H7 (cell line): ENCODE measurements at regions not wholly inside any gene's neighbourhood (a gene's known extent, or its start where the extent isn't known, plus 50 kb on each side); places are given as distances from the start of the nearest gene placed in this dataset.

Experiments used
- DNase-seq: peaks from one replicate; pipeline ENCODE4 v3.0.0; 2012
- H3K27me3 ChIP-seq: 2 replicates; pipeline ENCODE4 v1.6.0; 2011; ENCODE audit warnings: mild to moderate bottlenecking, low read length; ENCODE audit not compliant: control insufficient read depth, insufficient read depth
- H3K36me3 ChIP-seq: replicated peaks from 2 replicates; pipeline ENCODE4 v1.5.1; 2011; ENCODE audit warnings: low read length; ENCODE audit not compliant: control insufficient read depth, insufficient read depth
- H3K4me3 ChIP-seq: 2 replicates; pipeline ENCODE4 v1.5.1; 2011; ENCODE audit warnings: low read depth, mild to moderate bottlenecking, control low read depth, low read length, moderate library complexity; ENCODE audit not compliant: insufficient read depth

DNA sequence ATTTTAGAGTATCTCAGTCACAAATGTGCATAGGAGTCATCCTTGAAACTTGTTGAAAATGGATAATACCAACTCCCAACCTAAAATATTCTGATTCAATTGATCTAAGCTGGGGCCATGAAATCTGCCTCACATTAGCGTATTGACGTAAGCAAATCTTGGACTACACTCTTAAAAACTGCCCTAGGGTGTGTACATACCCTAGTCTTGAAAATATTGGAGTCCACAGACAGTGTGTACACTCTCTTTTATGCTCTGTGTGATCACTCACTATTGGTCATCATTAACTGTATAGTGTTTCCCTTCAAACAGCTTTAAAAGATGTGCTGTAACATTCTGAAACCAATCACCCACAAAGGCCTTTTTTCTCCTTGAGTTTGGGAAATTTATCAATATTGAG lies 102.9 kb upstream of the FERD3L start:
- Histone ChIP-seq H3K36me3 (no peaks in the 10 kb centered on the region), H3K27me3 (no peaks in the 10 kb centered on the region), H3K4me3 (no peak overlapping the region)
- no peak for DNase-seq

DNA sequence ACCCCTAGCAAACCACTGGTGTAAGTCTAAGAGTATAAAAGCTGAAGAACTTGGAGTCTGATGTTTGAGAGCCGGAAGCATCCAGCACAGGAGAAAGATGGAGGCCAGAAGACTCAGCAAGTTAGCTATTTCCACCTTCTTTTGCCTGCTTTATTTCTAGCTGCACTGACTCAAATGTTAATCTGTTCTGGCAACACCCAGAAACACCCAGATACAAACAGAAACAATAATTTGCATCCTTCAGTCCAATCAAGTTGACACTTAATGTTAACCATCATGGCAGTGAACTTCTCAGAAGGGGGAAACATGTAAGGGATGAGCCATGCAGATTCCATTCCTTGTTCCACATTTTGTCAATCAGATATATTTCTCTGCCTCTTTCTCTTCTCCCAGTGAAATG lies 101.8 kb upstream of the FERD3L start:
- Histone ChIP-seq H3K27me3 (no peaks in the 10 kb centered on the region), H3K4me3 (no peak overlapping the region), H3K36me3 (no peaks in the 10 kb centered on the region)
- DNase-seq: no peak

DNA sequence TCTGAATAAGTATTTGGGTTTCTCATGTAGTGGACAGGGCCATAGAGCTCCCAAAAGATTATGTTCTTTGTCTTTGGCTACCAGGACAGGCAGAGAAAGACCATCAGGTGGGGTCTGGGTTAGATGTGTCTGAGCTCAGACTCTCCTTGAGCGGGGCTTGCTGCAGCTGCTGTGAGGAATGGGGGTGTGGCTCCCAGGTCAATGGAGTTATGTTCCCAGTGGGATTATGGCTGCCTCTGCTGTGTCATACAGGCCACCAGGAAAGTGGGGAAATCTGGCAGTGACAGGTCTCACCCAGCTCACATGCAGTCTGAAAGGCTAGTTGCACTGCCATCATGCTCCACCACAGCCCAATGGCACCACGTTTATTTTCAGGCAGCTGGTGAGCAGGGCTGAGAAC lies 97.0 kb upstream of the FERD3L start:
- Histone ChIP-seq H3K27me3 (no peaks in the 10 kb centered on the region), H3K4me3 (no peak overlapping the region), H3K36me3 (no peaks in the 10 kb centered on the region)
- DNase-seq: no peak

DNA sequence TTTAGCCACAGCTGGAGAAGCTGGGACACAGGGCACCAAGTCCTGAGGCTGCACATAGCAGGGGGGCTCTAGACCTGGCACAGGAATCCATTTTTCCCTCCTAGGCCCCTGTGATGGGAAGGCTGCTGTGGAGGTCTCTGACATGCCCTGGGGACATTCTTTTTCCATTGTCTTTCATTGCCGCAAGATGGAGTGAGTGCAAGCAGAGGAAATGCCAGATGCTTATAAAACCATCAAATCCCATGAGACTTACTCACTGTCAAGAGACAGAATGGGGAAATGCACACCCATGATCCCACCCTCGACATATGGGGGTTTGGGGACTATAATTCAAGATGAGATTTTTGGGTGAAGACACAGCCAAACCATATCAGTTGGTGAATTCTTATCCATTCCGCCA lies 94.7 kb upstream of the FERD3L start:
- Histone ChIP-seq H3K27me3 (no peaks in the 10 kb centered on the region), H3K36me3 (no peaks in the 10 kb centered on the region), H3K4me3 (no peak overlapping the region)
- no peak for DNase-seq

DNA sequence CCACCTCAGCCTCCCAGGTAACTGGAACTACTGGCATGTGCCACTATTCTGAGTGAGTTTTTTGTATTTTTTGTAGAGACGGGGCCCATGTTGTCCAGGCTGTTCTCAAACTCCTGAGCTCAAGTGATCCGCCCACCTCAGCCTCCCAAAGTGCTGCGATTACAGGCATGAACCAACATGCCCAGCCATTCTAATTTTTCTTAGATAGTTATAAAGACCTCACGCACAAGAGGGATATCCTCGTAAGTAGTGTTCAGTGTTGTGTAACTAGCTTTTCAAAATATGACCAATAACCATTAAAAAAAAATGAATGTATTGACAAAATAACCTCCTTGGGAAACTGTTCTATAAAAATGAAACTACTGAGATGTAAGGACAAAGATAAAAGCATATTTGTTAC lies 90.5 kb upstream of the FERD3L start:
- Histone ChIP-seq H3K27me3 (no peaks in the 10 kb centered on the region), H3K36me3 (no peaks in the 10 kb centered on the region)
- DNase-seq: no peak

DNA sequence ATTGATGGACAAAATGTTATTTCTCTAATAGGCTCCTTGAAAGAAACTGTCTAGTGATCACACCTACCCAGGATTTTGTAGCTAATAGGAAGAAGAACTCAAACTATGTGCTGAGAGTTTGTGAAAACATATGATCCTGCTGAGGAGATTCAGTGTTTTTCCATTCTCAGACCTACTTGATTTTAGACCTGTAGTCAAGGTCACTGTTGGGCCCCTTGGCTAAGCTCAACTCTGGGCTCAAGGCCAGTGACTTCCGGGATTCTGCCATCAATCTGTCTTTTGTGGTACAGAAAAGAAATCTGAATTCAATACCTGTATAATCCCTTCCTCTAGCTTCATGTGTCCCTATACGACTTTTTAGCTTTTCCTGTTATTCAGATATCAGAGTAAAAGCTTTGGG lies 79.7 kb upstream of the FERD3L start:
- no peaks in the 10 kb centered on the region for H3K27me3 ChIP-seq
- no peaks in the 10 kb centered on the region for H3K36me3 ChIP-seq
- DNase-seq: no peak
- no peak overlapping the region for H3K4me3 ChIP-seq

More for the DNA sequence above, 90.5 kb upstream of the FERD3L start:
- H3K4me3 ChIP-seq: no peak overlapping the region

DNA sequence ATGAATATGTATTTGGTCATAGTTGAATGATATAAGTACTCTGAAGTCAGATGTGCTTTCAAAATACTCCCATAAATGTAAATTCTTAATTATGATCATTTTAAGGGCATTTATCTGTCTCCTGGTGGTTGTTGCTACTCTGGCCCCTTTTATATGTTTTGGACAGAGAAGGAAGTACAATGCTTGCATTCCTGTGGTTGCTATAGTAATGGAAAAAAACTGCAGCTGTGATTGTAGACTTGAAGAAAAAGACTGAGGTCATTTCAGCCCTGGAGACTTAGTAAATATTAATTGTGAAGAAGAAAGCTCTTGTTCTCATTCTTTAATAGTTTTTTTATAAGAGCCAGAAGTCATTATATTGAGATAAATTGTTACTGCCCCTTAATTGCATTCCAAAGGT lies 70.2 kb upstream of the FERD3L start:
- Histone ChIP-seq H3K27me3 (no peaks in the 10 kb centered on the region), H3K4me3 (no peak overlapping the region), H3K36me3 (no peaks in the 10 kb centered on the region)
- DNase-seq: no peak

DNA sequence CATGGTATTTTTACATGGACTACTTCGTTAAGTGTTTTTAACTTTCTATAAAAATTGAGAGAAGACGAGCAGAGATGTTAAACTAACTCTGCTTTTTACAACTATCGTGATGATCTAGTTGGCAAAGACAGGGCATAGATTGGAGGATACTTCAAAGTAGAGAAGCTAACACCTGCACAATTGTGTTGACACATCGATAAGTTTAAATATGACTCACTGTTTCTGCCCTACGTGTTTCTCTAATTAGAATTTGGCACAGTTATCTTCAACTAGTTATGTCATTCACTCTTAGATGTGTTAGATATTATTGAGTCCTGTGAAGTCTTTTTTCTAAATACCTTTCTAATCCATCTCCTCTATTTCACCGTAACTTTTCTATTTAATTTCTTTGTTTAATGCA lies 68.5 kb upstream of the FERD3L start:
- DNase-seq: no peak
- Histone ChIP-seq H3K27me3 (no peaks in the 10 kb centered on the region), H3K4me3 (no peak overlapping the region), H3K36me3 (no peaks in the 10 kb centered on the region)

DNA sequence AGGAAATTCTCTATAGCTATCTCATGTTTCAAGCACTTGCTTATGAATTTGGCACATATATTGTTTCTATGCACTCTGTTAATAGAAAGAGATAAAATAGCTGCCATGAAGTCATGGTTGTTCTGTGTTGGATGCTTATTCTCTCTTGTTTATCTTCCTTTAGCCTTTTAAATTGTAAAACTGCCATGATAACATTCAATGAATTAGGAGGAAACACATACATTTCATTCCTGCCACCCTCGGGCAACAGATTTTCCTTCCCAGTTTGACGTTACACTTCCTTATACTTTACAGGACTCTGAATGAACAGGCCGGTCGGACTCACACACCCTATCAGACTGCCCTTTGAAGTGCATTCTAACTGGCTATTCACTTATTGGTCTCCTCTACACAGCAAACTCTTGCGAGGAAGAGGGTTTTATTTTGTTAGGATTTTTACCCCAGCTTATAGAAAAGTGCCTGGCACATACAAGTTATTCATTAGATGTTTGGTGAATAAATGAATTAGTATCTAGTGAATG lies 65.7 kb upstream of the FERD3L start:
- H3K4me3 ChIP-seq: no peak overlapping the region
- no peaks in the 10 kb centered on the region for H3K27me3 ChIP-seq
- no peak for DNase-seq
- no peaks in the 10 kb centered on the region for H3K36me3 ChIP-seq

DNA sequence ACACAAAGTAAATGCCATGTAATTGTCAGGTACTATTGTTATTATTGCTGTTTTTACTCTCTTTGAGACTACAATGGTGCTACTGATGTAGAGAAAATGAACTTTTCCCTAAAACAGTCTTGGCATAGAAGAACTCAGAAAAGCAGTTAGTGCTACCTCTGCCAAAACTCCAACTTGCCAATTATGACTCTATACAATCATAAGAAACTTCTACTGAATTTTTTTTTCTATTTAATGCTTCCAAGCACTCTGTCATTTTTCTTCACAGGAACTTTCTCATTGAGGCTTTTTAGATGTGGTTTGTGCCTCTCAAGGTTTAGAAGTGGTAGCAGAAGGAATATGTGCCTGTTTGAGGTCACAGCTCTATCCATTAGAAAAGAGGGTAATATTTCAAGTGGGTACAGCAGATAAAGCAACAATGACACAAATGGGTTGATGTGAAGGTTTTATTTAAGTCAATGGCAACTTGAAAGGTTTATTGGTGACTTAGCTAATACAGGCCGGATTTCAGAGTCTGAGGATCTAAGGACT lies 64.0 kb upstream of the FERD3L start:
- DNase-seq: no peak
- Histone ChIP-seq H3K36me3 (no peaks in the 10 kb centered on the region), H3K4me3 (no peak overlapping the region), H3K27me3 (no peaks in the 10 kb centered on the region)

DNA sequence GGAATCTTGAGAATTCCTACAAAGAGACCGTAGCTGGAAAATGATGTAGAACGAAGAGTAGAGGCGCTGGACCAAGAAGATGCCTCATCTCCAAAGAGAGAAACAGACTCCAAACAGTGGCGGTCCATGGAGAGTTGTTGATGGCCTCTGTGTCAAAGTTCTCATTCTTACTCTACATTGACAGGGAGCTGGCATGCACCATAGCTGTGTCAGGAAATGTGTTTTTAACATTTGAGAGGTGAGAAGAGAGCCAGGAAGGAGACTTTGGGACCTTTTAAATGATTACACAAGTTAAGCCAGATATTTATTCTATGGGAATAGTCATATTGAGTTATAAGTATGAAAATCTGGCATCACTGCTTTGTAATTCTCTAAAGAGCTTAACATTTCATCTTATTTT lies 61.5 kb upstream of the FERD3L start:
- no peaks in the 10 kb centered on the region for H3K27me3 ChIP-seq
- H3K36me3 ChIP-seq: no peaks in the 10 kb centered on the region
- H3K4me3 ChIP-seq: no peak overlapping the region
- no peak for DNase-seq

DNA sequence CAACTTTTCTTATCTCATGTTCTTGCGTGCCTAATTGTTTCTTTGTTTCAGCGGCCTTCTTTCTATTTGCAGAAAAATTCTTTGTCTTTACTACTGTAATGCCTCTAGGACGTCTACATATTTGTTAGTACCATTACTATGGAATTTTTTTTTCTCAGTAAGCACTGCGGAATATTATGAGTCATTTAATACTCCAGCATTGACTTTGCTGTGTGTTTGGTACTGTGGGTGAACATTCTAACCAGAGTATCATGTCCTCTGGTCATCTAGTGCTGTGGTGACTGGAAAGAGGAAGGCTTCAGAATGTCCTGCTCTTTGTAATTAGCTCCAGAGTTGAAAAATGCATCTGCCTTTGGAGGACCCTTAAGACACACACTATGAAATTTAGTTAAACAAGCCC lies 58.5 kb upstream of the FERD3L start:
- H3K4me3 ChIP-seq: no peak overlapping the region
- H3K36me3 ChIP-seq: no peaks in the 10 kb centered on the region
- no peaks in the 10 kb centered on the region for H3K27me3 ChIP-seq
- DNase-seq: no peak

DNA sequence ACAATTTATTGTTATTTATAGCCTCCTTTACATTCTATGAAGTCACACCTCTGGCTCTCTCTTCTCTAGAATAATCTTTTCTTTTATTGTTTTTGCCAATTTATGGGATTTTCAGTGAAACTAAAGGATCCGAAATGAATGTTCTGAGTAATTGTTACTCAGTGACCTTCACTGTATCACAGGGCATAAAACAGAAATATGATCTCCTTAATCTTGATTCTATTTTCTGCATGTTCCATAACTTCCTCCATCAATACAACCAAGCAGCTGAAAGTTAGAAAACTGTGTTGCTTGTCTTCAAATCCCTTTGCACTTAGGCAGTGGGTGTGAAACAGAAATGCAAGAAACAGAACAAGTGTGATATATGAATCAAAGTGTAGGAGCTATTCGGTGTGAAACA lies 57.4 kb upstream of the FERD3L start:
- Histone ChIP-seq H3K27me3 (no peaks in the 10 kb centered on the region), H3K36me3 (no peaks in the 10 kb centered on the region), H3K4me3 (no peak overlapping the region)
- no peak for DNase-seq
